AG04450 (cell line): ENCODE measurements at regions not wholly inside any gene's neighbourhood (a gene's known extent, or its start where the extent isn't known, plus 50 kb on each side); places are given as distances from the start of the nearest gene placed in this dataset.

ENCODE experiments used
- CTCF ChIA-PET: fragments of 300-600, 350-600 bp; formaldehyde crosslinking; extraction: SDS; loops from one replicate; lab custom pipeline; 2022; ENCODE audit warnings: antibody characterized with exemption, inconsistent platforms; lab: Charles Lee
- POLR2A ChIA-PET: fragments of 350-600 bp; formaldehyde crosslinking; extraction: SDS; loops from one replicate; lab custom pipeline; 2021; ENCODE audit warnings: antibody characterized with exemption, inconsistent platforms; lab: Yijun Ruan, JAX
- DNase-seq: peaks from one replicate; pipeline ENCODE4 v3.0.0-alpha.2; 2011; ENCODE audit warnings: low read depth, low spot score
- H3K27ac ChIP-seq: one replicate; pipeline ENCODE4 v1.5.1; 2012; ENCODE audit warnings: low read depth, low read length, control low read depth
- H3K27me3 ChIP-seq: one replicate; pipeline ENCODE4 v1.6.0; 2012; ENCODE audit warnings: low read length; ENCODE audit not compliant: control insufficient read depth, insufficient read depth
- H3K4me3 ChIP-seq: 2 replicates; pipeline ENCODE4 v1.5.1; 2011; ENCODE audit warnings: mild to moderate bottlenecking, low read depth, low read length, control low read depth
- H3K9me3 ChIP-seq: 2 replicates; pipeline ENCODE4 v1.5.1; 2012; ENCODE audit warnings: low read length; ENCODE audit not compliant: control insufficient read depth, insufficient read depth
- CTCF ChIP-seq: IDR thresholded peaks from 2 replicates; pipeline ENCODE4 v1.5.1; 2011; ENCODE audit warnings: low read depth, low read length, control low read depth, inconsistent platforms

- H3K9me3 ChIP-seq, result no peaks in the 10 kb centered on the region
- DNase-seq, result no peak
- H3K27me3 ChIP-seq, result no peaks in the 10 kb centered on the region
- no peak overlapping the region for H3K4me3 ChIP-seq
- TF ChIP-seq CTCF, result no peak
- no peak overlapping the region for H3K27ac ChIP-seq
- POLR2A ChIA-PET, result no interaction called here
- CTCF ChIA-PET, result no interaction called here
Measured at GRCh38 chr6:155995281-155995680, 539.6 kb upstream of the NOX3 start.

GRCh38 chr6:155994086-155994485, 538.4 kb upstream of the NOX3 start:
- H3K9me3 ChIP-seq, result no peaks in the 10 kb centered on the region
- no peak overlapping the region for H3K27ac ChIP-seq
- no peaks in the 10 kb centered on the region for H3K27me3 ChIP-seq
- no peak for TF ChIP-seq CTCF
- ChIA-PET POLR2A (no interaction called here), CTCF (no interaction called here)
- no peak for DNase-seq
- H3K4me3 ChIP-seq, result no peak overlapping the region

GRCh38 chr6:155993240-155993639, 537.6 kb upstream of the NOX3 start:
- Histone ChIP-seq H3K27ac (no peak overlapping the region), H3K9me3 (no peaks in the 10 kb centered on the region), H3K27me3 (no peaks in the 10 kb centered on the region), H3K4me3 (no peak overlapping the region)
- no peak for DNase-seq
- POLR2A ChIA-PET, result no interaction called here
- no peak for TF ChIP-seq CTCF
- CTCF ChIA-PET, result no interaction called here

- TF ChIP-seq CTCF, result no peak
- Histone ChIP-seq H3K4me3 (no peak overlapping the region), H3K27ac (no peak overlapping the region), H3K9me3 (no peaks in the 10 kb centered on the region), H3K27me3 (no peaks in the 10 kb centered on the region)
- ChIA-PET POLR2A (no interaction called here), CTCF (no interaction called here)
- no peak for DNase-seq
Measured at GRCh38 chr6:155985660-155986138, 530.1 kb upstream of the NOX3 start.

GRCh38 chr6:155980768-155981079, 525.1 kb upstream of the NOX3 start:
- H3K4me3 ChIP-seq, result no peak overlapping the region
- TF ChIP-seq CTCF, result no peak
- no peak for DNase-seq
- ChIA-PET CTCF (no interaction called here), POLR2A (no interaction called here)
- no peak overlapping the region for H3K27ac ChIP-seq
- no peaks in the 10 kb centered on the region for H3K9me3 ChIP-seq
- no peaks in the 10 kb centered on the region for H3K27me3 ChIP-seq
